SK-N-SH (cell line): ENCODE measurements at regions not wholly inside any gene's neighbourhood (a gene's known extent, or its start where the extent isn't known, plus 50 kb on each side); places are given as distances from the start of the nearest gene placed in this dataset.

Experiments
- CTCF ChIA-PET: fragments of 300-600, 350-600 bp; formaldehyde crosslinking; extraction: SDS; loops from one replicate; lab custom pipeline; 2021; lab: Yijun Ruan, JAX
- POLR2A ChIA-PET: fragments of 350-600 bp; sonication (Branson Sonifier 250); formaldehyde crosslinking; extraction: SDS; loops from one replicate; lab custom pipeline; 2020; ENCODE audit warnings: antibody characterized with exemption, inconsistent platforms; lab: Yijun Ruan, JAX
- DNase-seq: peaks from one replicate; pipeline ENCODE4 v3.0.0; 2012
- H2AFZ ChIP-seq: fragments of 200-600 bp; sonication (generic); 2 replicates; pipeline ENCODE4 v1.8.1; 2016; ENCODE audit warnings: antibody characterized with exemption, mild to moderate bottlenecking, low read depth
- H3F3A ChIP-seq: fragments of 200-600 bp; sonication (generic); replicated peaks from 2 replicates; pipeline ENCODE3; 2016; ENCODE audit warnings: antibody characterized with exemption, mild to moderate bottlenecking; ENCODE audit not compliant: insufficient read depth
- H3K27ac ChIP-seq, 2 experiments: fragments of 200-500 bp in 1 of 2; fragments of 200-600 bp in 1 of 2; sonication (Bioruptor generic) in 1 of 2; sonication (generic), shearing (Covaris generic) in 1 of 2; 2 replicates each; pipeline versions ENCODE4 v1.5.1 to v1.6.1; 2014 to 2016; ENCODE audit warnings: low read depth in 2 of 2, inconsistent platforms in 1 of 2, low read length in 1 of 2, mild to moderate bottlenecking in 1 of 2, mixed read lengths in 1 of 2
- H3K27me3 ChIP-seq: fragments of 200-600 bp; sonication (generic), shearing (Covaris generic); 2 replicates; pipeline ENCODE4 v1.6.1; 2016; ENCODE audit warnings: mixed run types; ENCODE audit not compliant: insufficient read depth
- H3K36me3 ChIP-seq, 2 experiments: fragments of 200-500 bp in 1 of 2; fragments of 200-600 bp in 1 of 2; sonication (Bioruptor generic) in 1 of 2; sonication (generic) in 1 of 2; replicated peaks in 1 of 2; 2 replicates each; pipeline versions ENCODE3 to v1.5.1; 2014 to 2016; ENCODE audit warnings: low read length in 1 of 2, mild to moderate bottlenecking in 1 of 2; ENCODE audit not compliant: insufficient read depth in 2 of 2, control insufficient read depth in 1 of 2
- H3K4me1 ChIP-seq, 2 experiments: fragments of 200-500 bp in 1 of 2; fragments of 200-600 bp in 1 of 2; sonication (Bioruptor generic) in 1 of 2; sonication (generic), shearing (Covaris generic) in 1 of 2; 2 replicates each; pipeline versions ENCODE4 v1.5.1 to v1.6.1; 2014 to 2016; ENCODE audit warnings: low read depth in 1 of 2, low read length in 1 of 2, mixed run types in 1 of 2; ENCODE audit not compliant: insufficient read depth in 2 of 2, control insufficient read depth in 1 of 2
- H3K4me2 ChIP-seq: fragments of 200-600 bp; sonication (generic), shearing (Covaris generic); 2 replicates; pipeline ENCODE4 v1.6.1; 2017; ENCODE audit warnings: mixed run types
- H3K4me3 ChIP-seq, 2 experiments: fragments of 200-500 bp in 1 of 2; fragments of 200-600 bp in 1 of 2; sonication (Bioruptor generic) in 1 of 2; sonication (generic), shearing (Covaris generic) in 1 of 2; 2 replicates each; pipeline versions ENCODE4 v1.5.1 to v1.8.1; 2014 to 2016; ENCODE audit warnings: low read depth in 2 of 2, inconsistent platforms in 1 of 2, low read length in 1 of 2, mild to moderate bottlenecking in 1 of 2, mixed read lengths in 1 of 2, moderate library complexity in 1 of 2
- H3K79me2 ChIP-seq: fragments of 200-600 bp; sonication (generic); 2 replicates; pipeline ENCODE4 v1.8.1; 2017; ENCODE audit warnings: mild to moderate bottlenecking; ENCODE audit not compliant: insufficient read depth
- H3K9ac ChIP-seq: fragments of 200-600 bp; sonication (generic); 2 replicates; pipeline ENCODE4 v1.6.1; 2017; ENCODE audit warnings: mixed run types
- H3K9me2 ChIP-seq: fragments of 200-600 bp; sonication (generic); 2 replicates; pipeline ENCODE4 v1.6.1; 2017; ENCODE audit warnings: mixed run types
- H3K9me3 ChIP-seq: fragments of 200-600 bp; sonication (generic); 2 replicates; pipeline ENCODE4 v1.6.1; 2017; ENCODE audit warnings: mixed run types, mild to moderate bottlenecking, moderate library complexity
- H4K20me1 ChIP-seq: fragments of 200-600 bp; sonication (generic); 2 replicates; pipeline ENCODE4 v1.6.1; 2017; ENCODE audit warnings: mild to moderate bottlenecking, mixed run types; ENCODE audit not compliant: insufficient read depth
- ELF1 ChIP-seq: IDR thresholded peaks from 2 replicates; pipeline ENCODE4 v1.4.0; 2012
- EP300 ChIP-seq, 2 experiments: IDR thresholded peaks; 2 replicates each; pipeline versions ENCODE4 v1.4.0 to v1.6.1; 2012; ENCODE audit warnings: borderline replicate concordance in 1 of 2, low read depth in 1 of 2, low read length in 1 of 2
- FOXJ3 ChIP-seq: sonication (generic); formaldehyde crosslinking; IDR thresholded peaks from 2 replicates; pipeline ENCODE4 v1.5.1; 2020; ENCODE audit warnings: mild to moderate bottlenecking, missing genetic modification reagents
- IRF3 ChIP-seq: fragments of 150-350 bp; IDR thresholded peaks from 2 replicates; pipeline ENCODE4 v1.6.1; 2016; ENCODE audit warnings: mild to moderate bottlenecking, low read depth, low read length
- MAX ChIP-seq: IDR thresholded peaks from 2 replicates; pipeline ENCODE4 v1.4.0; 2012; ENCODE audit warnings: low read depth
- MEF2A ChIP-seq: IDR thresholded peaks from 2 replicates; pipeline ENCODE4 v1.4.0; 2012; ENCODE audit warnings: low read depth, borderline replicate concordance
- POLR2AphosphoS5 ChIP-seq: IDR thresholded peaks from 2 replicates; pipeline ENCODE4 v1.6.1; 2012; ENCODE audit warnings: low read depth, low read length
- RCOR1 ChIP-seq: fragments of 150-350 bp; IDR thresholded peaks from 2 replicates; pipeline ENCODE4 v1.6.1; 2017; ENCODE audit warnings: antibody characterized with exemption, low read length
- REST ChIP-seq: IDR thresholded peaks from 2 replicates; pipeline ENCODE4 v1.6.1; 2012; ENCODE audit warnings: mild to moderate bottlenecking, low read depth, low read length, moderate library complexity
- RFX5 ChIP-seq: IDR thresholded peaks from 2 replicates; pipeline ENCODE4 v1.6.1; 2012; ENCODE audit warnings: mild to moderate bottlenecking, improper control_type of control experiment, low read length
- SMC3 ChIP-seq: IDR thresholded peaks from 2 replicates; pipeline ENCODE4 v1.6.1; 2012; ENCODE audit warnings: low read depth, low read length, improper control_type of control experiment
- TCF12 ChIP-seq: IDR thresholded peaks from 2 replicates; pipeline ENCODE4 v1.4.0; 2012
- TEAD4 ChIP-seq: IDR thresholded peaks from 2 replicates; pipeline ENCODE4 v1.4.0; 2012; ENCODE audit warnings: mild to moderate bottlenecking, borderline replicate concordance; ENCODE audit not compliant: insufficient read depth
- USF1 ChIP-seq: IDR thresholded peaks from 2 replicates; pipeline ENCODE4 v1.4.0; 2012; ENCODE audit warnings: low read depth, borderline replicate concordance
- WGBS: methylation state at CpG from one replicate; pipeline ENCODE4 v1.1.6; 2017; ENCODE audit warnings: low lambda C conversion rate; 5-methylcytosine and 5-hydroxymethylcytosine counted together

GRCh38 chr1:189046127-189046526 lies 1431.5 kb downstream of the BRINP3 start:
- H3K9me2 ChIP-seq, result no peaks in the 10 kb centered on the region
- H3K4me2 ChIP-seq, result no peak overlapping the region
- H3K9ac ChIP-seq, result no peak overlapping the region
- POLR2A ChIA-PET, result no interaction called here
- H3K27me3 ChIP-seq, result no peaks in the 10 kb centered on the region
- no peak overlapping the region for H3K27ac ChIP-seq
- no peaks in the 10 kb centered on the region for H4K20me1 ChIP-seq
- no peaks in the 10 kb centered on the region for H3K4me1 ChIP-seq
- no peaks in the 10 kb centered on the region for H3K79me2 ChIP-seq
- TF ChIP-seq FOXJ3 (CRISPR knock-in tag) (no peak), POLR2AphosphoS5 (no peak), USF1 (no peak), MEF2A (no peak), IRF3 (no peak), MAX (no peak), RCOR1 (no peak), SMC3 (no peak), TCF12 (no peak), ELF1 (no peak), TEAD4 (no peak)
- CTCF ChIA-PET, result no interaction called here
- no peaks in the 10 kb centered on the region for H3K36me3 ChIP-seq
- H2AFZ ChIP-seq, result no peak overlapping the region
- DNase-seq, result no peak
- H3F3A ChIP-seq, result no peaks in the 10 kb centered on the region
- WGBS, result 43% methylated on average over 2 of the region's 2 CpGs
- no peak overlapping the region for H3K4me3 ChIP-seq
- no peaks in the 10 kb centered on the region for H3K9me3 ChIP-seq

GRCh38 chr1:189084811-189085210 lies 1392.9 kb downstream of the BRINP3 start:
- Histone ChIP-seq H3K27ac (no peak overlapping the region), H3K36me3 (peaks cover 0 to 3% of the 10 kb centered on the region in 2 experiments), H3K4me2 (no peak overlapping the region), H3K9ac (no peak overlapping the region), H3K79me2 (no peaks in the 10 kb centered on the region), H3K27me3 (no peaks in the 10 kb centered on the region), H3F3A (no peaks in the 10 kb centered on the region), H3K4me1 (no peaks in the 10 kb centered on the region), H4K20me1 (no peaks in the 10 kb centered on the region), H2AFZ (no peak overlapping the region; the same call in 1 of the 2 replicates), H3K9me2 (no peaks in the 10 kb centered on the region; the same call in 1 of the 2 replicates), H3K4me3 (no peak overlapping the region), H3K9me3 (no peaks in the 10 kb centered on the region)
- no peak for TF ChIP-seq RCOR1
- TF ChIP-seq EP300 (IDR thresholded peaks at IDR 0.05; ENCODE audit: borderline replicate concordance in 1 of 2, low read depth in 1 of 2, low read length in 1 of 2), result no peak
- TF ChIP-seq REST, result no peak
- TF ChIP-seq RFX5, result no peak
- 34% methylated on average over 2 of the region's 2 CpGs for WGBS
- POLR2A ChIA-PET, result no interaction called here
- CTCF ChIA-PET, result no interaction called here
- DNase-seq, result no peak
